Neural progenitor cell (in vitro differentiated cells): ENCODE measurements at regions not wholly inside any gene's neighbourhood (a gene's known extent, or its start where the extent isn't known, plus 50 kb on each side); places are given as distances from the start of the nearest gene placed in this dataset.

Source experiments
- DNase-seq: peaks from one replicate; pipeline ENCODE4 v3.0.0-alpha.2; 2016; ENCODE audit warnings: low spot score
- H2AFZ ChIP-seq: fragments of 200-600 bp; sonication (generic); replicated peaks from 2 replicates; pipeline ENCODE4 v1.6.1; 2016; ENCODE audit warnings: antibody characterized with exemption
- H3F3A ChIP-seq: fragments of 200-600 bp; sonication (generic); 2 replicates; pipeline ENCODE4 v1.6.1; 2016; ENCODE audit warnings: antibody characterized with exemption, low read depth
- H3K27ac ChIP-seq: fragments of 200-600 bp; sonication (generic); 2 replicates; pipeline ENCODE4 v1.5.1; 2016; ENCODE audit warnings: mild to moderate bottlenecking
- H3K27me3 ChIP-seq: fragments of 200-600 bp; sonication (generic); 2 replicates; pipeline ENCODE4 v1.6.1; 2016; ENCODE audit warnings: mild to moderate bottlenecking, moderate library complexity
- H3K36me3 ChIP-seq: fragments of 200-600 bp; sonication (generic); 2 replicates; pipeline ENCODE4 v1.5.1; 2016
- H3K4me1 ChIP-seq: fragments of 200-600 bp; sonication (generic); 2 replicates; pipeline ENCODE4 v1.6.1; 2016; ENCODE audit warnings: mixed run types
- H3K4me2 ChIP-seq: fragments of 200-600 bp; sonication (generic); 2 replicates; pipeline ENCODE4 v1.6.1; 2016
- H3K4me3 ChIP-seq: fragments of 200-600 bp; sonication (generic); 2 replicates; pipeline ENCODE4 v1.5.1; 2016
- H3K79me2 ChIP-seq: fragments of 200-600 bp; sonication (generic); 2 replicates; pipeline ENCODE4 v1.6.1; 2016; ENCODE audit warnings: low read depth
- H3K9ac ChIP-seq: fragments of 200-600 bp; sonication (generic); 2 replicates; pipeline ENCODE4 v1.6.1; 2016
- H3K9me3 ChIP-seq: fragments of 200-600 bp; sonication (generic); 2 replicates; pipeline ENCODE4 v1.5.1; 2016; ENCODE audit warnings: low read depth
- H4K20me1 ChIP-seq: fragments of 200-600 bp; sonication (generic); 2 replicates; pipeline ENCODE4 v1.6.1; 2016; ENCODE audit warnings: low read depth
- H3K27ac Mint-ChIP-seq: 3 replicates; pipeline ENCODE4 v1.8.0; 2021; ENCODE audit warnings: mixed read lengths
- H3K27me3 Mint-ChIP-seq: 2 replicates; pipeline ENCODE4 v1.8.0; 2022; ENCODE audit warnings: low read depth, mild to moderate bottlenecking, inconsistent platforms, moderate library complexity, mixed read lengths; ENCODE audit not compliant: insufficient read depth
- H3K36me3 Mint-ChIP-seq: 3 replicates; pipeline ENCODE4 v1.8.0; 2021; ENCODE audit warnings: mixed read lengths
- H3K4me1 Mint-ChIP-seq: 3 replicates; pipeline ENCODE4 v1.8.0; 2021; ENCODE audit warnings: mixed read lengths
- H3K4me3 Mint-ChIP-seq: 3 replicates; pipeline ENCODE4 v1.8.0; 2021; ENCODE audit warnings: mild to moderate bottlenecking, moderate library complexity, mixed read lengths
- H3K9me3 Mint-ChIP-seq: 3 replicates; pipeline ENCODE4 v1.8.0; 2020; ENCODE audit warnings: mixed read lengths
- EZH2 ChIP-seq: fragments of 200-600 bp; sonication (generic); IDR thresholded peaks from 2 replicates; pipeline ENCODE4 v1.6.1; 2017; ENCODE audit warnings: antibody characterized with exemption, mild to moderate bottlenecking, moderate library complexity
- EZH2phosphoT487 ChIP-seq: fragments of 200-600 bp; sonication (generic); IDR thresholded peaks from 2 replicates; pipeline ENCODE4 v1.6.1; 2017; ENCODE audit warnings: antibody characterized with exemption
- TF ChIP-seq, protein P1 (sequence below): fragments of 200-600 bp; sonication (generic); IDR thresholded peaks from 2 replicates; pipeline ENCODE4 v1.5.1; 2017; ENCODE audit warnings: antibody characterized with exemption, mild to moderate bottlenecking

DNA sequence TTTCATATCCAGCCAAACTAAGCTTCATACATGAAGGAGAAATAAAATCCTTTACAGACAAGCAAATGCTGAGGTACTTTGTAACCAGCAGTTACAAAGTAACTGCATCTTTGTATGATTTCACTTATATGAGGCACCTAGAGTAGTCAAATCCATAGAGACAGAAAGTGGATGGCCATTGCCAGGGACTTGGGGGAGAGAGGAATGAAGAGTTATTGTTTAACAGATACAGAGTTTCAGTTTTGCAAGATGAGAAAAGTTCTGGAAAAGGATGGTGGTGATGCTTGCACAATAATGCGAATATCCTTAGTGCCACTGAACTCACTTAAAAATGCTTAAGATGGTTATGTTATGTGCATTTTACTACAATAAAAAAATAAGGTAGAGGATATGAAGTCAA, 58.4 kb upstream of the VCX start:
- Histone ChIP-seq H3K79me2 (no peaks in the 10 kb centered on the region), H3K9ac (no peak overlapping the region), H3K27ac (no peak overlapping the region), H3K36me3 (no peaks in the 10 kb centered on the region), H3K4me3 (no peak overlapping the region), H4K20me1 (no peaks in the 10 kb centered on the region), H3K27me3 (no peaks in the 10 kb centered on the region), H3K4me1 (no peaks in the 10 kb centered on the region), H2AFZ (no peak overlapping the region), H3K4me2 (no peak overlapping the region), H3F3A (no peaks in the 10 kb centered on the region), H3K9me3 (no peaks in the 10 kb centered on the region)
- TF ChIP-seq, protein P1, sequence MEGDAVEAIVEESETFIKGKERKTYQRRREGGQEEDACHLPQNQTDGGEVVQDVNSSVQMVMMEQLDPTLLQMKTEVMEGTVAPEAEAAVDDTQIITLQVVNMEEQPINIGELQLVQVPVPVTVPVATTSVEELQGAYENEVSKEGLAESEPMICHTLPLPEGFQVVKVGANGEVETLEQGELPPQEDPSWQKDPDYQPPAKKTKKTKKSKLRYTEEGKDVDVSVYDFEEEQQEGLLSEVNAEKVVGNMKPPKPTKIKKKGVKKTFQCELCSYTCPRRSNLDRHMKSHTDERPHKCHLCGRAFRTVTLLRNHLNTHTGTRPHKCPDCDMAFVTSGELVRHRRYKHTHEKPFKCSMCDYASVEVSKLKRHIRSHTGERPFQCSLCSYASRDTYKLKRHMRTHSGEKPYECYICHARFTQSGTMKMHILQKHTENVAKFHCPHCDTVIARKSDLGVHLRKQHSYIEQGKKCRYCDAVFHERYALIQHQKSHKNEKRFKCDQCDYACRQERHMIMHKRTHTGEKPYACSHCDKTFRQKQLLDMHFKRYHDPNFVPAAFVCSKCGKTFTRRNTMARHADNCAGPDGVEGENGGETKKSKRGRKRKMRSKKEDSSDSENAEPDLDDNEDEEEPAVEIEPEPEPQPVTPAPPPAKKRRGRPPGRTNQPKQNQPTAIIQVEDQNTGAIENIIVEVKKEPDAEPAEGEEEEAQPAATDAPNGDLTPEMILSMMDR: no peak
- no peak for TF ChIP-seq EZH2
- no peak for TF ChIP-seq EZH2phosphoT487
- Mint-ChIP-seq H3K9me3 (no peaks in the 10 kb centered on the region), H3K27ac (no peak overlapping the region), H3K36me3 (no peaks in the 10 kb centered on the region), H3K4me3 (no peak overlapping the region), H3K4me1 (no peaks in the 10 kb centered on the region), H3K27me3 (peaks cover under 1% of the 10 kb centered on the region)
- no peak for DNase-seq

DNA sequence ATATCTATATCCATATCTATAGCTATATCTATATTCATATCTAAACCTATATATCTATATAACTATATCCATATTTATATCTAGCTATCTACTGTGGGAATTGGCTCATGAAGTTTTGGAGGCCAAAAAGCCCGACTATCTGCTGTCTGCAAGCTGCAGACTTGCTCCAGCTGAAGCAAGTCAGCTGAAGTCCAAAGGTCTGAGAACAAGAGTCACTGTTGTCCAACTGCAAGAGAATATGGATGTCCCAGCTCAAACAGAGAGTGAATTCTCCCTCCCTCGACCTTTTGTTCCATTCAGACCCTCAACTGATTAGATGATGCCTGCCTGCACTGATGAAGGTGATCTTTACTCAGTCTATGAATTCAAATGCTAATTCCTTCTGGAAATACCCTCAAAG, 63.3 kb upstream of the VCX start:
- Histone ChIP-seq H3K4me2 (no peak overlapping the region), H3F3A (no peaks in the 10 kb centered on the region), H2AFZ (no peak overlapping the region), H3K4me3 (no peak overlapping the region), H3K27ac (no peak overlapping the region), H4K20me1 (no peaks in the 10 kb centered on the region), H3K9ac (no peak overlapping the region), H3K9me3 (no peaks in the 10 kb centered on the region), H3K36me3 (no peaks in the 10 kb centered on the region), H3K4me1 (no peaks in the 10 kb centered on the region), H3K27me3 (no peaks in the 10 kb centered on the region), H3K79me2 (no peaks in the 10 kb centered on the region)
- no peaks in the 10 kb centered on the region for H3K9me3 Mint-ChIP-seq
- DNase-seq: no peak
- H3K27me3 Mint-ChIP-seq: peaks cover 2% of the 10 kb centered on the region
- H3K27ac Mint-ChIP-seq: no peak overlapping the region
- TF ChIP-seq EZH2 (no peak), EZH2phosphoT487 (no peak)
- TF ChIP-seq, protein P1: no peak
- H3K4me1 Mint-ChIP-seq: no peaks in the 10 kb centered on the region
- H3K36me3 Mint-ChIP-seq: no peaks in the 10 kb centered on the region
- no peak overlapping the region for H3K4me3 Mint-ChIP-seq

DNA sequence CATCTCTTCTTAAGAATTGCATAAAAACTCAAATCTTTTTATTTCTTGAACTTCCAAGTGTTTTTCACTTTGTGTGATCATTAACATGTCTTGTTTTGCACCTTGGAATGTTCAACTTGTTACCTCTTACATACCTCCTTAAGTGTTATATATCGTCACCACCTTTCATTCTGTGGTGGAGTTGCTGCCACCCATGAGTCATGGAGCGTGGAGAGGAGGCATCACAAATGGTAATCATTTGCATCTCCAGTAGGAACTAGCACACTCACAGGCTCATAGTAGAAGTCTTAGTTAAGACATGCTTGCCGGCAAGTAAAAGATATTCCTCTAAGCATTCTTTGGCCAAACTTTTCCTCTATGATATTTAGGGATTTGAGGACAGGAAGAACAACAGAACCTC, 67.0 kb upstream of the VCX start:
- Histone ChIP-seq H3F3A (no peaks in the 10 kb centered on the region), H3K9ac (no peak overlapping the region), H3K4me2 (no peak overlapping the region), H2AFZ (no peak overlapping the region), H3K36me3 (no peaks in the 10 kb centered on the region), H3K4me1 (no peaks in the 10 kb centered on the region), H3K4me3 (no peak overlapping the region), H4K20me1 (no peaks in the 10 kb centered on the region), H3K27ac (no peak overlapping the region), H3K79me2 (no peaks in the 10 kb centered on the region), H3K27me3 (no peaks in the 10 kb centered on the region), H3K9me3 (peaks cover 3% of the 10 kb centered on the region)
- DNase-seq: no peak
- Mint-ChIP-seq H3K27ac (no peak overlapping the region), H3K36me3 (no peaks in the 10 kb centered on the region), H3K4me1 (no peaks in the 10 kb centered on the region), H3K4me3 (no peak overlapping the region), H3K9me3 (no peaks in the 10 kb centered on the region), H3K27me3 (peaks cover 2% of the 10 kb centered on the region)
- TF ChIP-seq, protein P1: no peak
- TF ChIP-seq EZH2 (no peak), EZH2phosphoT487 (no peak)
